PC-9 (cell line): ENCODE measurements at regions not wholly inside any gene's neighbourhood (a gene's known extent, or its start where the extent isn't known, plus 50 kb on each side); places are given as distances from the start of the nearest gene placed in this dataset.

ENCODE experiments used
- BruUV-seq: library from RNA; stranded (reverse); fragments of 400-500 nt; replicated peaks from 2 replicates; lab custom pipeline; 2021; lab: Mats Ljungman, UMichigan
- CTCF ChIA-PET: fragments of 300-600 bp; sonication (Branson Sonifier 250); formaldehyde crosslinking; loops from one replicate; lab custom pipeline; 2022; ENCODE audit warnings: antibody characterized with exemption; lab: Charles Lee
- POLR2A ChIA-PET: fragments of 300-600 bp; sonication (Branson Sonifier 250); formaldehyde crosslinking; loops from one replicate; lab custom pipeline; 2022; ENCODE audit warnings: antibody characterized with exemption; ENCODE audit not compliant: unreplicated experiment; lab: Charles Lee
- DNase-seq, 2 experiments: peaks; one replicate each; pipeline versions ENCODE4 v3.0.0 to v3.0.0-alpha.2; 2015 to 2022; ENCODE audit warnings: mixed read lengths in 1 of 2
- H2AFZ ChIP-seq: fragments of 200-600 bp; sonication (generic); 2 replicates; pipeline ENCODE4 v1.8.1; 2017; ENCODE audit warnings: antibody characterized with exemption
- H3F3A ChIP-seq: fragments of 200-600 bp; sonication (generic); 2 replicates; pipeline ENCODE4 v1.8.1; 2017; ENCODE audit warnings: antibody characterized with exemption, mild to moderate bottlenecking, low read depth; ENCODE audit not compliant: insufficient read depth
- H3K27ac ChIP-seq: fragments of 200-600 bp; sonication (generic); 2 replicates; pipeline ENCODE4 v1.6.1; 2016; ENCODE audit warnings: mixed run types
- H3K27me3 ChIP-seq: fragments of 200-600 bp; sonication (generic); 2 replicates; pipeline ENCODE4 v1.6.1; 2016; ENCODE audit warnings: low read depth, mixed run types; ENCODE audit not compliant: insufficient read depth
- H3K36me3 ChIP-seq: fragments of 200-600 bp; sonication (generic); 2 replicates; pipeline ENCODE4 v1.6.1; 2016; ENCODE audit warnings: low read depth, mixed run types
- H3K4me1 ChIP-seq: fragments of 200-600 bp; sonication (generic); replicated peaks from 2 replicates; pipeline ENCODE4 v1.6.1; 2016; ENCODE audit warnings: mixed run types; ENCODE audit not compliant: insufficient read depth
- H3K4me2 ChIP-seq: fragments of 200-600 bp; sonication (generic); 2 replicates; pipeline ENCODE4 v1.6.1; 2017; ENCODE audit warnings: mixed run types
- H3K4me3 ChIP-seq: fragments of 200-600 bp; sonication (generic); 2 replicates; pipeline ENCODE4 v1.6.1; 2016; ENCODE audit warnings: mixed run types
- H3K79me2 ChIP-seq: fragments of 200-600 bp; sonication (generic); 2 replicates; pipeline ENCODE4 v1.6.1; 2017; ENCODE audit warnings: low read depth, mixed run types
- H3K9me2 ChIP-seq: fragments of 200-600 bp; sonication (generic); 2 replicates; pipeline ENCODE4 v1.8.1; 2017; ENCODE audit warnings: mild to moderate bottlenecking; ENCODE audit not compliant: insufficient read depth
- H3K9me3 ChIP-seq: fragments of 200-600 bp; sonication (generic); 2 replicates; pipeline ENCODE4 v1.8.1; 2016; ENCODE audit warnings: low read depth; ENCODE audit not compliant: insufficient read depth
- H4K20me1 ChIP-seq: fragments of 200-600 bp; sonication (generic); 2 replicates; pipeline ENCODE4 v1.8.1; 2017; ENCODE audit not compliant: insufficient read depth
- CTCF ChIP-seq: fragments of 200-600 bp; sonication (generic); conservative IDR thresholded peaks from 2 replicates; pipeline ENCODE4 v1.6.1; 2017; ENCODE audit warnings: mixed run types, antibody characterized with exemption, mild to moderate bottlenecking, moderate library complexity
- EZH2 ChIP-seq: fragments of 200-600 bp; sonication (generic); IDR thresholded peaks from 2 replicates; pipeline ENCODE4 v1.8.0; 2017; ENCODE audit warnings: antibody characterized with exemption, low read depth
- intact Hi-C: fragments of 100-400 bp; cut with micrococcal nuclease; formaldehyde crosslinking; loops from one replicate; pipeline ENCODE4 v1.10.0; 2022; ENCODE audit not compliant: unreplicated experiment

GRCh38 chr2:187644486-187644885, 90.3 kb upstream of the TFPI start:
- Histone ChIP-seq H2AFZ (no peak overlapping the region), H3K27ac (no peak overlapping the region), H3K4me1 (no peaks in the 10 kb centered on the region), H3K36me3 (no peaks in the 10 kb centered on the region), H3K27me3 (no peaks in the 10 kb centered on the region), H3K4me2 (no peak overlapping the region), H3K9me3 (no peaks in the 10 kb centered on the region), H3K79me2 (no peaks in the 10 kb centered on the region), H3F3A (no peaks in the 10 kb centered on the region), H4K20me1 (no peaks in the 10 kb centered on the region), H3K4me3 (no peak overlapping the region), H3K9me2 (no peaks in the 10 kb centered on the region)
- BruUV-seq, result no TSS peak
- TF ChIP-seq CTCF, result no peak
- no peak for TF ChIP-seq EZH2
- intact Hi-C loops, result no loop called here
- CTCF ChIA-PET, result no interaction called here
- POLR2A ChIA-PET, result no interaction called here
- DNase-seq, result no peak

- Histone ChIP-seq H3K27me3 (no peaks in the 10 kb centered on the region), H3K4me2 (no peak overlapping the region), H3K4me1 (no peaks in the 10 kb centered on the region), H2AFZ (no peak overlapping the region), H3F3A (no peaks in the 10 kb centered on the region), H3K9me2 (no peaks in the 10 kb centered on the region), H3K27ac (no peak overlapping the region), H3K4me3 (no peak overlapping the region), H4K20me1 (no peaks in the 10 kb centered on the region), H3K36me3 (no peaks in the 10 kb centered on the region), H3K79me2 (no peaks in the 10 kb centered on the region), H3K9me3 (no peaks in the 10 kb centered on the region)
- BruUV-seq, result no TSS peak
- ChIA-PET POLR2A (no interaction called here), CTCF (no interaction called here)
- DNase-seq, result no peak
- TF ChIP-seq EZH2 (no peak), CTCF (no peak)
- intact Hi-C loops, result no loop called here
These were observed 90.7 kb upstream of the TFPI start for GRCh38 chr2:187644981-187645380.

GRCh38 chr2:187646556-187646955, 92.3 kb upstream of the TFPI start:
- TF ChIP-seq CTCF (no peak), EZH2 (no peak)
- H3K9me2 ChIP-seq, result no peaks in the 10 kb centered on the region
- CTCF ChIA-PET, result no interaction called here
- POLR2A ChIA-PET, result no interaction called here
- H3K36me3 ChIP-seq, result no peaks in the 10 kb centered on the region
- H3K4me3 ChIP-seq, result no peak overlapping the region
- H3K4me2 ChIP-seq, result no peak overlapping the region
- H3K79me2 ChIP-seq, result no peaks in the 10 kb centered on the region
- no peaks in the 10 kb centered on the region for H3F3A ChIP-seq
- H3K27ac ChIP-seq, result no peak overlapping the region
- H2AFZ ChIP-seq, result no peak overlapping the region
- H4K20me1 ChIP-seq, result no peaks in the 10 kb centered on the region
- no peaks in the 10 kb centered on the region for H3K27me3 ChIP-seq
- no peaks in the 10 kb centered on the region for H3K4me1 ChIP-seq
- no TSS peak for BruUV-seq
- DNase-seq, result no peak
- no peaks in the 10 kb centered on the region for H3K9me3 ChIP-seq
- intact Hi-C loops, result no loop called here
